ENCODE measurements at regions not wholly inside any gene's neighbourhood (a gene's known extent, or its start where the extent isn't known, plus 50 kb on each side); places are given as distances from the start of the nearest gene placed in this dataset.

- H3K4me3 ChIP-seq, result no peak overlapping the region
- H3K4me1 ChIP-seq (ENCODE audit: control insufficient read depth in 5 of 5, insufficient read depth in 5 of 5, low read length in 5 of 5), result no peaks in the 10 kb centered on the region
- 79 to 84% methylated on average over 2 of the region's 2 CpGs for WGBS, 2 donors
- no peak overlapping the region for H3K9ac ChIP-seq (ENCODE audit: insufficient read depth in 1 of 2, low read length in 2 of 2)
- no peak for DNase-seq
- no peaks in the 10 kb centered on the region for H3K27me3 ChIP-seq (ENCODE audit: control insufficient read depth in 3 of 3, insufficient read depth in 3 of 3, low read length in 2 of 3)
- TF ChIP-seq, protein P1, sequence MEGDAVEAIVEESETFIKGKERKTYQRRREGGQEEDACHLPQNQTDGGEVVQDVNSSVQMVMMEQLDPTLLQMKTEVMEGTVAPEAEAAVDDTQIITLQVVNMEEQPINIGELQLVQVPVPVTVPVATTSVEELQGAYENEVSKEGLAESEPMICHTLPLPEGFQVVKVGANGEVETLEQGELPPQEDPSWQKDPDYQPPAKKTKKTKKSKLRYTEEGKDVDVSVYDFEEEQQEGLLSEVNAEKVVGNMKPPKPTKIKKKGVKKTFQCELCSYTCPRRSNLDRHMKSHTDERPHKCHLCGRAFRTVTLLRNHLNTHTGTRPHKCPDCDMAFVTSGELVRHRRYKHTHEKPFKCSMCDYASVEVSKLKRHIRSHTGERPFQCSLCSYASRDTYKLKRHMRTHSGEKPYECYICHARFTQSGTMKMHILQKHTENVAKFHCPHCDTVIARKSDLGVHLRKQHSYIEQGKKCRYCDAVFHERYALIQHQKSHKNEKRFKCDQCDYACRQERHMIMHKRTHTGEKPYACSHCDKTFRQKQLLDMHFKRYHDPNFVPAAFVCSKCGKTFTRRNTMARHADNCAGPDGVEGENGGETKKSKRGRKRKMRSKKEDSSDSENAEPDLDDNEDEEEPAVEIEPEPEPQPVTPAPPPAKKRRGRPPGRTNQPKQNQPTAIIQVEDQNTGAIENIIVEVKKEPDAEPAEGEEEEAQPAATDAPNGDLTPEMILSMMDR (IDR thresholded peaks at IDR 0.05; ENCODE audit: control extremely low read depth, extremely low read depth), result no peak
- ATAC-seq (ENCODE audit: insufficient read depth, low FRiP score), result no peak
- no peaks in the 10 kb centered on the region for H3K36me3 ChIP-seq (ENCODE audit: control insufficient read depth in 4 of 4, insufficient read depth in 4 of 4, low read length in 4 of 4)
- no peak overlapping the region for H3K27ac ChIP-seq (ENCODE audit: low read depth in 1 of 2, low read length in 1 of 2)
- H3K9me3 ChIP-seq (ENCODE audit: control insufficient read depth in 4 of 4, insufficient read depth in 3 of 4, low read length in 3 of 4), result peaks cover 0 to 3% (median 0%) of the 10 kb centered on the region in 4 donors
Measured at GRCh38 chr6:102488729-102489128, 1095.2 kb downstream of the GRIK2 start.

DNA sequence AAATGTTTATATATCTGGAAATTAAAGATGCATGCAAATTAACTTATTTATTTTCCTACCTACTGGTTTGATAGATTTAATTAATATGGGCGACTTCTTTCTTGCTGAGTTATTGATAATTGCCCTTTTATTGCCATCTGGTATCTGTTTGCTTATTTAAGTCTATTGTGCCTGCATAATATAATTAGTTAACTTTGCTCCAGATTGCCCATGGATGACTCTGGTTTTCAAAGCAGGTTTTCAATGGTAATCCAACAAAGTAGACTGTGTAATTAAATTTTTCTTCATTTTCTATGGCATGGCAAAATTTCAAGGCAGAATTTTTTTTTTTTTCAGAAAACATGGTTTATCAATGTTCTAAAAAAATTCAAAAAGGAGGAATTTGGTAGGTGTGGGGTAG, 1092.0 kb downstream of the GRIK2 start:
- no peaks in the 10 kb centered on the region for H3K4me1 ChIP-seq (ENCODE audit: control insufficient read depth in 5 of 5, insufficient read depth in 5 of 5, low read length in 5 of 5)
- no peaks in the 10 kb centered on the region for H3K36me3 ChIP-seq (ENCODE audit: control insufficient read depth in 4 of 4, insufficient read depth in 4 of 4, low read length in 4 of 4)
- no peak for ATAC-seq (ENCODE audit: insufficient read depth, low FRiP score)
- TF ChIP-seq, protein P1 (IDR thresholded peaks at IDR 0.05; ENCODE audit: control extremely low read depth, extremely low read depth), result no peak
- no peaks in the 10 kb centered on the region for H3K9me3 ChIP-seq (ENCODE audit: control insufficient read depth in 4 of 4, insufficient read depth in 3 of 4, low read length in 3 of 4)
- H3K27me3 ChIP-seq (ENCODE audit: control insufficient read depth in 3 of 3, insufficient read depth in 3 of 3, low read length in 2 of 3), result no peaks in the 10 kb centered on the region
- no peak overlapping the region for H3K4me3 ChIP-seq
- no peak overlapping the region for H3K9ac ChIP-seq (ENCODE audit: insufficient read depth in 1 of 2, low read length in 2 of 2)
- WGBS, 2 donors, result 83% methylated on average over 1 of the region's 1 CpG
- H3K27ac ChIP-seq (ENCODE audit: low read depth in 1 of 2, low read length in 1 of 2), result no peak overlapping the region
- no peak for DNase-seq

GRCh38 chr6:102474041-102474807, 1080.7 kb downstream of the GRIK2 start:
- Histone ChIP-seq H3K4me1 (ENCODE audit: control insufficient read depth in 5 of 5, insufficient read depth in 5 of 5, low read length in 5 of 5) (no peaks in the 10 kb centered on the region), H3K27me3 (ENCODE audit: control insufficient read depth in 3 of 3, insufficient read depth in 3 of 3, low read length in 2 of 3) (no peaks in the 10 kb centered on the region), H3K4me3 (no peak overlapping the region), H3K9me3 (ENCODE audit: control insufficient read depth in 4 of 4, insufficient read depth in 3 of 4, low read length in 3 of 4) (no peaks in the 10 kb centered on the region), H3K9ac (ENCODE audit: insufficient read depth in 1 of 2, low read length in 2 of 2) (no peak overlapping the region), H3K36me3 (ENCODE audit: control insufficient read depth in 4 of 4, insufficient read depth in 4 of 4, low read length in 4 of 4) (no peaks in the 10 kb centered on the region), H3K27ac (ENCODE audit: low read depth in 1 of 2, low read length in 1 of 2) (no peak overlapping the region)
- ATAC-seq (ENCODE audit: insufficient read depth, low FRiP score) (no peak), DNase-seq (no peak)
- 50 to 61% methylated on average over 7 of the region's 7 CpGs for WGBS, 2 donors
- TF ChIP-seq, protein P1 (IDR thresholded peaks at IDR 0.05; ENCODE audit: control extremely low read depth, extremely low read depth), result no peak

DNA sequence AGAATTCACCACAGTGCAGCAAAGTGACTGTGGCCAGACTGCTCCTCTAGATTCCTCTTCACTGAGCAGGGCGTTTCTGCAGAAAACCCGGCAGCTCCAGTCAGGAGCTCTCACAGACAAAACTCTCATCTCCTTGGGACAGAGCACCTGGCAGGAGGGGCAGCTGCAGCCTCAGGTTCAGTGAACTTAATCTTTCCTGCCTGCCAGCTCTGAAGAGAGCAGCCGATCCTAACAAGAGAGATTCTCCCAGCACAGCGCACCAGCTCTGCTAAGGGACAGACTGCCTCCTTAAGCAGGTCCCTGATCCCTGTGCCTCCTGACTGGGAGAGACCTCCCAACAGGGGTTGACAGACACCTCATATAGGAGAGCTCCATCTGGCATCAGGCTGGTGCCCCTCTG, 1065.5 kb downstream of the GRIK2 start:
- no peak overlapping the region for H3K9ac ChIP-seq (ENCODE audit: insufficient read depth in 1 of 2, low read length in 2 of 2)
- no peak for ATAC-seq (ENCODE audit: insufficient read depth, low FRiP score)
- H3K4me3 ChIP-seq, result no peak overlapping the region
- no peak for DNase-seq
- H3K27me3 ChIP-seq (ENCODE audit: control insufficient read depth in 3 of 3, insufficient read depth in 3 of 3, low read length in 2 of 3), result no peaks in the 10 kb centered on the region
- TF ChIP-seq, protein P1 (IDR thresholded peaks at IDR 0.05; ENCODE audit: control extremely low read depth, extremely low read depth), result no peak
- H3K4me1 ChIP-seq (ENCODE audit: control insufficient read depth in 5 of 5, insufficient read depth in 5 of 5, low read length in 5 of 5), result no peaks in the 10 kb centered on the region
- peaks cover 0 to 6% (median 1%) of the 10 kb centered on the region in 4 donors for H3K9me3 ChIP-seq (ENCODE audit: control insufficient read depth in 4 of 4, insufficient read depth in 3 of 4, low read length in 3 of 4)
- H3K27ac ChIP-seq (ENCODE audit: low read depth in 1 of 2, low read length in 1 of 2), result no peak overlapping the region
- 87 to 94% methylated on average over 4 of the region's 4 CpGs for WGBS, 2 donors
- H3K36me3 ChIP-seq (ENCODE audit: control insufficient read depth in 4 of 4, insufficient read depth in 4 of 4, low read length in 4 of 4), result no peaks in the 10 kb centered on the region
